Renal cortex interstitium (tissue), 11 donors: ENCODE measurements at regions not wholly inside any gene's neighbourhood (a gene's known extent, or its start where the extent isn't known, plus 50 kb on each side); places are given as distances from the start of the nearest gene placed in this dataset.
"Not testable (repeated sequence)": the region's sequence is repeated elsewhere in the genome, so short reads cannot be mapped to it uniquely, and the experiment has no call there.

Experiments
- DNase-seq, 11 donors: peaks; one replicate each; pipeline ENCODE4 v3.0.0-alpha.2; 2013; ENCODE audit warnings: low read depth in 9 of 11, low spot score in 4 of 11; ENCODE audit errors: extremely low read depth in 1 of 11

DNA sequence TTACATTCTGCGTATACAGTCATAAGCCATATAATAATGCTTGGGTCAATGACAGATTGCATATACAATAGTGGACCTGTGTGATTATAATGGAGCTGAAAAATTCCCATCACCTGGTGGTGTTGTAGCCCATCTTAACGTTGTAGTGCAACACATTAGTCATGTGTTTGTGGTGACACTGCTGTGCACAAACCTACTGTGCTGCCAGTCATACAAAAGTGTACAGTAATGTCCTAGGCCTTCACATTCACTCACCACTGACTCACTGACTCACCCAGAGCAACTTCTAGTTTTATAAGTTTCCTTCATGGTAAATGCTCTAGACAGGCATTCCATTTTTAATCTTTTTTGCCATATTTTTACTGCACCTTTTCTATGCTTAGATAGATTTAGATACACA is 194.8 kb upstream of the SEL1L start:
- no peak for DNase-seq

DNA sequence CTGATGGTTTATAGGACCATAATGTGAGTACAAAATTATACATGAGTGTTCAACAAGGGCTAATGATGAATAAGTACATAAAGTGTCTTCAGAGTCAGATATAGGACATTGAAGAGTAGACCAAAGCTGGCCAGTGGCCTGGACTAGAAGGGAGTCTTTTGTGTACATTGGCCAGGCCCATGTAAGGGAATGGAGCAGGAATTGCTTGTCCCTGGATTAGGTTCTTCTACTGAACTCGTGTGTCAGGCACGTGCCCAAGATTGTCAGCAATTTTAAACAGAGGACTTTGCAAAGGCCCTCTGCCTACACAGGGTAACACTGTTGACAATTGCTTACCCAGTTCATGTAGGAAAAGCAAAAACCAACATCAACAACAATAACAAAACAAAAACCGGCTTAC is 196.0 kb upstream of the SEL1L start:
- no peak for DNase-seq

DNA sequence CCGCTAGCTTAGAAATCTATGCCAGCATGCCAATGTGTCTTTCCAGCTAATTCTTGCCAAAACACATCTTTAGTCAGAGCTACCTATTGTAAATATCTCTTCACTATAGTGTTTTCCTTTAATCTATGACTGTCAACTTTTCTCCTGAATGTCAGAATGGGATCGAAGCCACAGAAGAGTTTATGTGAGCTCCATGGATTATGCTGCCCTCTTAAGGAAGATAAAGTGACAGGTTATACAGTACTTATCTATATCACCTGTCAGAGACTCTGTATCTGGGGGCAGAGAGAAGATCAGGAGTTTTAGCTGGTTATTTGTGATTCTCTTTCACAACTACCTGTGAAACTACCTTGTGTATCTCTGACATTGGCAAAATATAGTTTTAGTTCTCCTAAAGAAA is 204.3 kb upstream of the SEL1L start:
- no peak for DNase-seq

DNA sequence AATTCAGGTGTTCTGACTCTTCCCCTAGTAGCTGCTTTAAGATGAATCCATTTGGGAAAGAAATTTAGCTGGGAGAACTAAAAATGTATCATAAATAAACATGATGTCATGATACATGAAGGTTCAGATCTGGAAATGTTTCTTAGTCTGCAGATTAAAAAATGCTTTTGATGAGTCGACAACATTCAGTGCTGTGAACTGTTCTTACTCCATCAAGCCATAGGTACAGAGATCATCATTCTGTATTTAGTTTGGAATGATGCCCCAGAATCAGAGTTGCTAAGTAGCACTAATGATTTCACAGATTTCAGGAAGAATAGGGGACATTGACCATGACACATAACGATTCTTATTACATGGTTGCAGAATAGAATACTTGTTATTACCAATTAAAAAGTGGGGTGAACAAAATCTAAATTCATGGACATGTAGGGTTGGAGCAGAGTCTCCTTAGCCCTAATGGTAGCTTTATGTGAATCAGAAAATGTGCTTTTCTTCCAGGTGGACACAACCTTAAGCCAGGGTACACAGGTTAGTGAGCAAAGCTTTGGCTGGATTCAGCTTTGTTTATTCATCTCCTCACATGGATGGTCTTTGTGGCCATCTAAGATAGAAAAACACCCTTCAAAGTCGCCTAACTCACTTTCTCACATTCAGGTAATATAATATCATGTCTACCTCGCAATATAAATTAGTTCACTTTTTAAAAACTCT is 205.4 kb upstream of the SEL1L start:
- DNase-seq = no peak

DNA sequence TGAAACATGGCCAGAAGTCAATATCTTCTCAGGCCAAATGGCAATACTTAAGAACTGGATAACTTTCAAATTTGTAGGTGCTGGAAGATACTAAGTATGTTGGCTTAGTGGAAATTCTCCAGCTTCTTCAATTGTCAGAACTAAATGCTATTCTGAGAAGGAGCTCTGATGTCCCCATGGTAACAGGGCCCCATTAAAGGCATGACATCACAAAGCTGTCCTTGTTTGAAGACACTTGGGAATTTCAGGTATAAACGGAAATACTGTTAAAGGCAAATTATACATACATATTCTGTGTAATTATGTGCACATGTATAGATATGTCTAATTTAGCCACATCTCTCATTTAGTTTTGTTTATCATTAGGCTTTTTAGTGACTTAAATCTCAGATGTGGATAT is 210.0 kb upstream of the SEL1L start:
- no peak for DNase-seq

DNA sequence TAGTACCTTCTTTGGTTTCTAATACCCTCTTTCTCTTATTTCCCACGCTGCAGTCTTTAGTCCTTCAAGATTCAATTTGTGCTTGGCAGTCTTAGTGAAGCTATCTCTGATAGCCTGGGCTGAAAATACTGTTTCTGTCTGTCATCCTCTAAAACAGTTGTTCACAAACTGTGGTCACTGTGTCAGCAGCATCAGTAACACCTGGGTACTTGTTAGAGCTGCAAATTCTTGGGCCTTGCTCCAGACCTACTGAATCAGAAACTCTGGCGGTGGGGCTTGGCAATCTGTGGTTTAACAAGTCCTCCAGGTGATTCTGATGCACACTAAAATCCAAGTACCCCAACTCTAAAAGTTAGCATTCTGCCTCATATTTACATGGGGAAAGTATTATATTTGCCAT is 217.5 kb upstream of the SEL1L start:
- no peak for DNase-seq

DNA sequence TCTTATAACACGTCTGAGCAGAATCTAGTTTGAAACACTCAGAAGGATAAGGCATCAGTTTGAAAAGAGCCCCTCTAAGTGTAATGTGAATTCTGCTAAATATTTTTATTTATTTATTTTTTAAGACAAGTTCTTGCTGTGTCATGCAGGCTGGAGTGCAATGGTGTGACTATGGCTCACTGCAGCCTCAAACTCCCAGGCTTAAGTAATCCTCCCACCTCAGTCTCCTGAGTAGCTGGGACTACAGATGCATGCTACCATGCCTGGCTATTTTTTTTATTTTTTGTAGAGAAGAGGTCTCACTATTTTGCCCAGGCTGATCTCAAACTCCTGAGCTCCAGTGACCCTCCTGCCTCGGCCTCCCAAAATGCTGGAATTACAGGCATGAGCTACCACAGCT is 225.9 kb upstream of the SEL1L start:
- no peak for DNase-seq

DNA sequence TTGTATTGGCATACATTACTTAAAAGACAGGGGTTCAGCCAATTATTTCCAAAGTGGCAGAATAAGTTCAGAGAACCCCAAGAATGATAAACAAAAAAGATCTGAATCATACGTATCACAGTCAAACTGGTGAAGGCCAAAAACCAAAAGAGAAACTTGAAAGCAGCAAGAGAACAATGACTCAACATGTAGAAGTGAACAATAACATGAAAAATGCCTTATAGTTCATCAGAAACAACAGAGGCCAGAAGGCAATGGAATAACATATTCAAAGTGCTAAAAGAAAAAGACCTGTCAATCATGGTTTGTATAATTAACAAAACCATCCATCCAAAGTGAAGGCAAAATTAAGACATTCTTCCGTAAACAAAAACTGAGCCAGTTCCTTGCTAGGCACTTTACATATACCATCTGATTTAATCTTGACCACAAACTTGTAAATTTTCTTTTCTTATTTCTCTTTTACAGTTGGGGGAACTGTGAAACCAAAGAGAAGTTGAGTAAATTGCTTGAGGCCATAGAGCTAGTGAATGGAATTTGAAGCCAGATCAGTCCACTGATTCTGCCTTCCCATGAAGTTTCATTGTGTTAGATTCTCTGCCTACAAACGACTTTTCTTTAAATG is 232.1 kb upstream of the SEL1L start:
- DNase-seq = no peak

DNA sequence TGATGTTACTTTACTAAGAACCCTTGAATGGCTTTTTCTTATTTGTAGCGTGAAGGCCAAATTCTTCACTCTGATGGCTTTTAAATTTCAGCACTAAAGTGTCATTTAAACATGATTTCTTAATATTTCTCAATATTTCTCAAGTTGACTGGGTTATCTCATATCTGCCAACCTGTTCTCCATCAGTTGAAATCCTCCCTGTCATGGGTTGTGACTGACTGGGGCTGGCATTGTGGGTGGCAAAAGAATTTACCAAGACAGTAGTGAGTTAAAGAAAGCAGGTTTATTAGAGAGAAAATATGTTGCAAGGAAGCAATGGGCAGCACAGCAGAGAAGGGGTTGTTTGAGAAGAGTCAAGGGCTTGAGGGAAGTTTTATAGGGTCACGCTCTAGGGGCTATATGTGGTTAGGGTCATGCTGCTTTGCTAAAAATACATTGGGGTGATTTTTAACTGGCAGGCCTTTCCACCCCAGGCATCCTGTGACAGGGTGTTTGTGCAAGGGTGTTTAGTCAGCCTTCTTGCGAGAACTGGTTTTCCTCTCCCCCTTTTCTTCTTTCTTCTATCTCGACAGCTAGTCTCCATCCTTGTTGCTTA is 232.8 kb upstream of the SEL1L start:
- DNase-seq = no peak

DNA sequence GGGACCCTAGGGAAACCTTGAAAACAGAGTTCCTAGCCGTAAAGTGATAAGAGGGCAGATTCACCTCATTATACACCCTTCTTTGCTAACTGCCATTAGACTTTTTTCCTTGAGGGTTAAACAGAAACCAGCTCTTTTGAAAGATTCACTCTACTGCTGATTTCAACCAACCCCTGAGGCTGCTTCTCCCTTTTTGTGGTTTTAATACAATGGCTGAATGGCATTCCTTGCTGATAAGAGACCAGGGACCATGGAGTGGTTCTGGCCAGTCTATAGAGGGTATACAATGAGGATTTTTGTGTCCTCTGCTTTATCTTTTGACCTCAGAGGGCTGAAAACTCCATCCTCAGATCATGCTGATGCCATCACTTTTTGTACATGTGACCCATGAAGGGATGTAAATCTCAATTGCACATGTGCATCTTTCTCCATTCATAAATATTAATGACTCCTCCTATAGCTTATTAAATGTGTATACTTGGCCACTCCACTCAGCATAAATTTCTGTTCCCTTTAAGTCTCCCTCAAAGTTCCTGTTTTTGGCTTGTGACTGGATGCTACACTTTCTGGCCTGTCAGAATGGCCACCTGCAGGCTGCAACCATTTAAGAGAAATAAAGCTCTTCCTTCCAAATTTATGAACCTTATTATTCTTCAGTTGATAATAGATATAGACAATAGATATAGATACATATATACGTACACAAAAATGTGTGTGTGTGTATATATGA is 233.8 kb upstream of the SEL1L start:
- no peak for DNase-seq

DNA sequence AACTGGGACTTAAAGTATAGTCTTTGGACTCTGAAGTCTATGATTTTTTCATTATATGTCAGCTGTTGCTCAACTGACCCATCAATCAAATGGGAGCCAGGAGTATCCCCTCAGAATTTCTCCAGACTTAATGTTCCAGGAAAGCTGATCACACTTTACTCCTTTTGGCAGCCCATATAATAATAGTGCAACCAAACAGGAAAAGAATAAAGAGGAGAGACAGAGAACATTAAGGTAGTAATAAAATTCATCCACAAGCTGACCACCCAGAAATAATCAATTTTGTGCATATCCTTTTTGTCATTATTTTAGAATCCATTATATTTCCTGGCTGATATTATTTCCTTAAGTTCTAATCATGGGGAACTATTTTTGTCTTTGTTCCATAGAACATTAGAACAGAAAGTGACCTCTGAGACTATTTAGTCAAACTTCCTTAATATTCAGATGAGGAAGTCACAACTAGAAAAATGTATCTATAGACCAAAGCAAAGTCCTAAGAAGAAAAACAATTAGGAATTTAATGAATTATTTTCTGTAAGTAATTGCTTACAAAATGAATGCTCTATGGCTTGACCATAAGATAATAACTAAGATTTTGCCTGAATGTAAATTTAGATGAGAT is 238.1 kb upstream of the SEL1L start:
- no peak for DNase-seq

DNA sequence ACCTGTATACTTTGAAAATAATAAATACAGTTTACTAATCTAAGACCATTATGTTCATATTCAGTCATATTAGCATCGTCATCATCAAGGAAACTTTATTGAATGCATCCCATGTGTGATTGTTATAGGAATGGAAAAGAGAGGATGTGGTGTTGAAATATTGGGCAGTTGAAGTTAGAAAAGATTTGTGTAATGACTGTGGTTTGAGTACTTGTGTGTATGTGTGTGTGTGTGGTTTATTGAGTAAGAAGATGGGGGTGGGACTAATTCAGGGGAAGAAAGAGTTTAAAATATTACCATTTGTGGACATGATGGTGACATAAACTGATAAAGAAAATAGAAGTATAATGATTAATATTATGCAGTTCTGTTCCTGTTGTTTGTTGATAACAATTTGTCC is 238.7 kb upstream of the SEL1L start:
- no peak for DNase-seq

DNA sequence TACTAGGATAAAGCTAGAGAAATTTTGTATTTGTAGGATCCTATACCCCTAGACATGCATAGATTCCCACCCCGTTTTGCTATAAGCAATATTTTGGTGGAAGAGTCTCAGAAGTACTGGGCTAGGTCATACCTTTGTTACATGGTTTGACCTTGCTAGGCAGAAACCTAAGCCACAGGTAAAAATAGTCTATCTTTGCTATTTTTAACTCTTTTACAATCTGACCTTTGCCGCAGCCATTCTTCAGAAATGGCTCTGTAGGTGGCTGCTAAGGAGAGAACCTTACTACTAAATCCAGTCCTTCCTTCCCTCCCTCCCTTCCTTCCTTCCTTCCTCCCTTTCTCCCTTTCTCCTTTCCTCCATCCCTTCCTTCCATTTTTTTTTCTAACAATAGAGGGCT is 242.9 kb upstream of the SEL1L start:
- DNase-seq = no peak

DNA sequence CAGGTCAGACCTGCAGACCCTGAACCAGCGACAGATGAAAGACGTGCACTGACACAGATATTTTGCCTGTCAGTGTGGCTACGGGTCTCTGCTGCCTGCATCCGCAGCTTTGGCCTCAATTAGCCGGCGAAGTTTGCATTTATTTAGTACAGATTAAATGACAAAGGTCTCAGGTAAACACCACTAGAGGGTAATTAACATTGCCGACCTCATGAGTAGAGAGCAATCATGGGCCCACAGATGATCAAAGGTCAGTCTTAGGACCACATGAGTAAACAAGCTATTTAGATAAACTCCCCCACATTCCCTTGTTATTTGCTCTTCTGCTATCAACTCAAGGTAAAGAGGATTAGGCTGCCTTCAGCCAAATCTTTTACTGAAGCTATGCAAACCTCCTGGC is 248.1 kb upstream of the SEL1L start:
- not testable (repeated sequence) for DNase-seq

DNA sequence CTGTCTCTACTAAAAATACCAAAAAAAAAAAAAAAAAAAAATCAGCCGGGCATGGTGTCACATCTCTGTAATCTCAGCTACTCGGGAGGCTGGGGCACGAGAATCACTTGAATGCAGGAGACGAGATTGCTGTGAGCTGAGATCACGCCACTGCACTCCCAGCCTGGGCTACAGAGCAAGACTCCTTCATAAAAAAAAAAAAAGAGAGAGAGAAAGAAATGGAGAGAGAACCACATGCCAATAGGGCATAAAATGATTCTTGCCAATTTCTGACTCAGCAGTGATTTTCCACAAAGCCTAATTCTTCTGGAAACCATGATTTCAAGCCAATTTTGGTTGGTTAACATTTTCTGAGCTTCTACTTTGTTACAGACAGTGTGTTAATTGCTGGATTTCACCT is 250.4 kb upstream of the SEL1L start:
- DNase-seq = no peak

DNA sequence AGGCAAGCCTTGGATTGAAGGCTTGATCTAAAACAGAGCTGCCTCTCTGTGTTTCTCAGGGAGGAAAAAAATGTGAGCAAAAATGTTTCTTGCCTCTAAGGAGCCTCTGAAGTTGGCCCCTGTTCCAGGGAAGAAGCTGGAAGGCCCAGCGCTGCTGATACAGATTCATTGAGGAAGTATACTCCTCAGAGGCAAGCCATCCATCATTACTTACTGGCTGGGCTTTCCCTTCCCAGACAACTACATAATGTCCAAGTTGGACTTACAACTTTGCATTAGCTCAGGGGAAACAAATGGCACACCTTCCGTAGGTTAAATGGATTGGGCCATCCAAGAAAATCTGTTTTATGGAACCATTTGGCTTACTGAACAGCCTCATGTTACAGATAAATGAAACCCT is 263.7 kb upstream of the SEL1L start:
- no peak for DNase-seq

DNA sequence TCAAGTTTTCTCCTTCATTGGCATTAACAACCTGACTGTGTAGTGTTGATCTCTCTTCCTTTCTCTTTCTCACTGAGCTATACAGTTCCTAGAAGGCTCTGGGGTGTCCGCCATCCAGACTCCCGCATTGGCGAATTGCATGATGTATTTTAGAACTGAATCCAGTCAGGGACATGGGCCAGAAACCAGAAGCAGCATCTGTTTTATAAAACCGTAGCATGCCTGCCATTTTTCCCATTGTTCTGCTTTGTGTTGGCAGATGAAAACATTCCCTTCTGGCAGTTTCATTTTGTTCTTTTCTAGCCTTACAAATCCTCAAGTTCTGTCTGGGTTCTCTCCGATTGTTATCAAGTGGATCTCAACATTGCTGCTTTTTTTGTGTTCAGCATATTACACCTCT is 268.3 kb upstream of the SEL1L start:
- DNase-seq = no peak

DNA sequence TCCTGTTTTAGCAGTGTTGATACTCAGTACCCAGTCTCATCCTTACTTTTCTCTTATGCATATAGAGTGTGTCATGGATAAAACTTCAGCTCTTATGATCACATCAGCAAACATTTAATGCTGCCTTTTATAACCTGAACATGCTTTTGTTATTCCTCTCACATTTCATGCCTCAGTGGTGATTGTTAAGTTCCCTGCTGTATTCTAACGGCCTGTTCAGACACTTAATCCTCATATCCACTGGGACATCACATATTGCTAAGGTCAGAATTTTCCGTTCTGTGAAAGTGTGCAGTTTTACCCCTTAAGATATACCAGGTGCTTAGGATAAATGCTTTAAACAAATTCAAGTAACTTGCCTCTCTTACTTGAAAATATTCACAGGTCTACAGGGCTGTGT is 268.7 kb upstream of the SEL1L start:
- no peak for DNase-seq

DNA sequence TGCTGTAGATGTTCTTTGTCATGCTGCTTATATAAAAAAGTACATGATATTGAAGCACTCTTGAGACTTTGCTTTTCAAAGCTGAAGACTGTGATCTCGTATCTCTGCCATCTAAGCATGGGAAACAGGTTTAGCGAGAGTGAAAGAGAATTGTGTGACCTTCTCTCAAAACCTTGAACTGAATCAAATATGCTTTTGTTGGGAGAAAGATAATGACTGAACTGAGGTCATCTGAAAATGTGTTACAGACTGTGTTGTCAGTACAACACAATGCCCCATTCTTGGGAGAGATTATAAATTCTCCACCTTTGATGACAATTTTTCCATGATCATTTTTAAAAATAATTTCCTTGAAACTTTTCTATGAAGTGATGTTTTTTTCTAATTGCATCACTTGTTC is 272.1 kb upstream of the SEL1L start:
- DNase-seq = peak in 1 of 11 donors; percentile 1
